H1 (cell line): ENCODE measurements at regions not wholly inside any gene's neighbourhood (a gene's known extent, or its start where the extent isn't known, plus 50 kb on each side); places are given as distances from the start of the nearest gene placed in this dataset.

Experiments
- CTCF ChIA-PET: fragments of 300-600 bp; sonication (Branson Sonifier 250); formaldehyde crosslinking; loops from one replicate; lab custom pipeline; 2021; ENCODE audit not compliant: partially characterized antibody; lab: Charles Lee
- POLR2A ChIA-PET: fragments of 300-600 bp; sonication (Branson Sonifier 250); formaldehyde crosslinking; loops from one replicate; lab custom pipeline; 2021; ENCODE audit warnings: inconsistent platforms; ENCODE audit not compliant: partially characterized antibody; lab: Charles Lee
- DNase-seq, 2 experiments: peaks; one replicate each; pipeline versions ENCODE4 v3.0.0 to v3.0.0-alpha.2; 2010 to 2022; ENCODE audit warnings: low spot score in 2 of 2, low read depth in 1 of 2, mixed read lengths in 1 of 2
- FAIRE-seq: peaks from 2 replicates; lab custom pipeline; 2011; peaks lifted over from hg19 to GRCh38; lab: Jason Lieb, UNC
- H2AFZ ChIP-seq: 2 replicates; pipeline ENCODE4 v1.8.1; 2012; ENCODE audit warnings: low read length, inconsistent platforms
- H2AK5ac ChIP-seq: 2 replicates; pipeline ENCODE4 v1.6.1; 2013; ENCODE audit warnings: low read depth, low read length
- H2BK120ac ChIP-seq: replicated peaks from 2 replicates; pipeline ENCODE3; 2013; ENCODE audit warnings: low read depth, low read length, inconsistent platforms
- H2BK12ac ChIP-seq: 2 replicates; pipeline ENCODE4 v1.6.1; 2013; ENCODE audit warnings: low read depth, low read length
- H2BK15ac ChIP-seq: 2 replicates; pipeline ENCODE4 v1.6.1; 2013; ENCODE audit warnings: low read length
- H2BK20ac ChIP-seq: 2 replicates; pipeline ENCODE4 v1.6.1; 2013; ENCODE audit warnings: low read length
- H2BK5ac ChIP-seq: 2 replicates; pipeline ENCODE4 v1.6.1; 2013; ENCODE audit warnings: low read depth, low read length
- H3K14ac ChIP-seq: 2 replicates; pipeline ENCODE4 v1.6.1; 2013; ENCODE audit warnings: inconsistent platforms; ENCODE audit not compliant: insufficient read length
- H3K18ac ChIP-seq: 2 replicates; pipeline ENCODE4 v1.6.1; 2013; ENCODE audit warnings: low read length; ENCODE audit errors: extremely low read depth
- H3K23ac ChIP-seq: 2 replicates; pipeline ENCODE4 v1.6.1; 2013; ENCODE audit warnings: inconsistent platforms; ENCODE audit not compliant: insufficient read length
- H3K23me2 ChIP-seq: 2 replicates; pipeline ENCODE4 v1.6.1; 2013; ENCODE audit warnings: low read depth, low read length
- H3K27ac ChIP-seq: 2 replicates; pipeline ENCODE4 v1.6.1; 2011; ENCODE audit warnings: low read depth, low read length, inconsistent platforms
- H3K27me3 ChIP-seq, 4 experiments: replicated peaks in 1 of 4; 1 replicate in 1 of 4; 2 replicates in 3 of 4; pipeline versions ENCODE4 v1.6.1 to v1.8.1; 2011 to 2013; ENCODE audit warnings: low read length in 3 of 4, mild to moderate bottlenecking in 3 of 4, inconsistent platforms in 2 of 4, mixed read lengths in 2 of 4, moderate library complexity in 1 of 4; ENCODE audit not compliant: control insufficient read depth in 3 of 4, insufficient read depth in 3 of 4; ENCODE audit errors: extremely low read depth in 1 of 4
- H3K36me3 ChIP-seq, 4 experiments: 2 replicates each; pipeline versions ENCODE4 v1.6.1 to v1.8.1; 2011 to 2013; ENCODE audit warnings: mild to moderate bottlenecking in 4 of 4, low read length in 3 of 4, moderate library complexity in 2 of 4, control low read depth in 1 of 4, inconsistent platforms in 1 of 4; ENCODE audit not compliant: insufficient read depth in 4 of 4, control insufficient read depth in 2 of 4
- H3K4ac ChIP-seq: replicated peaks from 2 replicates; pipeline ENCODE3; 2013; ENCODE audit warnings: low read length, low read depth, mixed read lengths, inconsistent platforms; ENCODE audit not compliant: insufficient read length
- H3K4me1 ChIP-seq, 4 experiments: replicated peaks in 1 of 4; 1 replicate in 1 of 4; 2 replicates in 3 of 4; pipeline versions ENCODE4 v1.6.1 to v1.8.1; 2011 to 2013; ENCODE audit warnings: low read length in 3 of 4, inconsistent platforms in 2 of 4, mixed read lengths in 1 of 4; ENCODE audit not compliant: insufficient read depth in 4 of 4, control insufficient read depth in 3 of 4
- H3K4me2 ChIP-seq, 2 experiments: 2 replicates each; pipeline versions ENCODE4 v1.6.1 to v1.8.1; 2011 to 2013; ENCODE audit warnings: low read depth in 2 of 2, low read length in 2 of 2, control low read depth in 1 of 2, inconsistent platforms in 1 of 2, mild to moderate bottlenecking in 1 of 2; ENCODE audit not compliant: insufficient read depth in 1 of 2
- H3K4me3 ChIP-seq, 4 experiments: fragments of 200-600, 300-600 bp in 1 of 4; sonication (generic), shearing (Covaris generic), sonication (Bioruptor Twin) in 1 of 4; 2 replicates each; pipeline versions ENCODE4 v1.5.1 to v1.8.1; 2011 to 2016; ENCODE audit warnings: low read length in 4 of 4, low read depth in 3 of 4, control low read depth in 2 of 4, inconsistent platforms in 2 of 4, mild to moderate bottlenecking in 2 of 4, mixed read lengths in 1 of 4, moderate library complexity in 1 of 4; ENCODE audit not compliant: insufficient read depth in 2 of 4; ENCODE audit errors: extremely low read depth in 1 of 4
- H3K56ac ChIP-seq: replicated peaks from 2 replicates; pipeline ENCODE3; 2013; ENCODE audit warnings: low read depth, mild to moderate bottlenecking, mixed read lengths, low read length, inconsistent platforms; ENCODE audit not compliant: insufficient read length
- H3K79me1 ChIP-seq: 2 replicates; pipeline ENCODE4 v1.6.1; 2013; ENCODE audit warnings: low read depth, low read length, control low read depth
- H3K79me2 ChIP-seq, 2 experiments: 2 replicates each; pipeline versions ENCODE4 v1.6.1 to v1.8.1; 2012 to 2013; ENCODE audit warnings: low read length in 2 of 2, mild to moderate bottlenecking in 2 of 2, inconsistent platforms in 1 of 2; ENCODE audit not compliant: insufficient read depth in 2 of 2, control insufficient read depth in 1 of 2
- H3K9ac ChIP-seq, 4 experiments: replicated peaks in 1 of 4; 1 replicate in 1 of 4; 2 replicates in 3 of 4; pipeline versions ENCODE4 v1.6.1 to v1.8.1; 2011 to 2013; ENCODE audit warnings: low read depth in 3 of 4, low read length in 3 of 4, control low read depth in 2 of 4, mild to moderate bottlenecking in 2 of 4, moderate library complexity in 2 of 4, inconsistent platforms in 1 of 4; ENCODE audit errors: extremely low read depth in 1 of 4
- H3K9me3 ChIP-seq, 2 experiments: 2 replicates each; pipeline versions ENCODE4 v1.6.1 to v1.8.1; 2012 to 2013; ENCODE audit warnings: mild to moderate bottlenecking in 2 of 2, moderate library complexity in 2 of 2, control low read depth in 1 of 2, inconsistent platforms in 1 of 2, low read depth in 1 of 2, low read length in 1 of 2, mixed read lengths in 1 of 2; ENCODE audit not compliant: insufficient read depth in 2 of 2
- H4K20me1 ChIP-seq, 2 experiments: replicated peaks in 1 of 2; 2 replicates each; pipeline versions ENCODE3 to v1.8.1; 2011 to 2013; ENCODE audit warnings: inconsistent platforms in 2 of 2, low read length in 2 of 2, mild to moderate bottlenecking in 1 of 2; ENCODE audit not compliant: insufficient read depth in 2 of 2, control insufficient read depth in 1 of 2
- H4K5ac ChIP-seq: 2 replicates; pipeline ENCODE4 v1.6.1; 2013; ENCODE audit warnings: low read length, low read depth, mixed read lengths, inconsistent platforms; ENCODE audit not compliant: insufficient read length
- H4K8ac ChIP-seq: 2 replicates; pipeline ENCODE4 v1.8.0; 2013; ENCODE audit warnings: mild to moderate bottlenecking, moderate library complexity, low read length, inconsistent platforms; ENCODE audit not compliant: insufficient read depth; ENCODE audit errors: extremely low read depth
- H4K91ac ChIP-seq: replicated peaks from 2 replicates; pipeline ENCODE3; 2013; ENCODE audit warnings: low read length, mixed read lengths, inconsistent platforms; ENCODE audit not compliant: insufficient read length
- KDM4A ChIP-seq: IDR thresholded peaks from one replicate; pipeline ENCODE4 v1.7.1; 2012; ENCODE audit warnings: low read depth, mild to moderate bottlenecking, moderate library complexity, low read length, inconsistent platforms; ENCODE audit not compliant: severe bottlenecking
- SIRT6 ChIP-seq: IDR thresholded peaks from one replicate; pipeline ENCODE4 v1.7.1; 2012; ENCODE audit warnings: low read length, inconsistent platforms
- TAF1 ChIP-seq: IDR thresholded peaks from 2 replicates; pipeline ENCODE4 v1.6.1; 2011; ENCODE audit warnings: mild to moderate bottlenecking, low read depth, low read length
- WGBS, 2 experiments: shearing (Covaris generic) in 1 of 2; methylation state at CpG; one replicate each; pipeline versions ENCODE4 v1.1.6 to v1.1.7; 2013 to 2015; ENCODE audit warnings: low lambda C conversion rate in 2 of 2, mixed read lengths in 2 of 2, inconsistent platforms in 1 of 2, low coverage in 1 of 2, missing lambda C conversion rate in 1 of 2; ENCODE audit not compliant: insufficient replicate concordance in 2 of 2, insufficient coverage in 1 of 2, insufficient read length in 1 of 2; ENCODE audit errors: extremely low coverage in 1 of 2, missing lambda C conversion rate in 1 of 2; 5-methylcytosine and 5-hydroxymethylcytosine counted together

DNA sequence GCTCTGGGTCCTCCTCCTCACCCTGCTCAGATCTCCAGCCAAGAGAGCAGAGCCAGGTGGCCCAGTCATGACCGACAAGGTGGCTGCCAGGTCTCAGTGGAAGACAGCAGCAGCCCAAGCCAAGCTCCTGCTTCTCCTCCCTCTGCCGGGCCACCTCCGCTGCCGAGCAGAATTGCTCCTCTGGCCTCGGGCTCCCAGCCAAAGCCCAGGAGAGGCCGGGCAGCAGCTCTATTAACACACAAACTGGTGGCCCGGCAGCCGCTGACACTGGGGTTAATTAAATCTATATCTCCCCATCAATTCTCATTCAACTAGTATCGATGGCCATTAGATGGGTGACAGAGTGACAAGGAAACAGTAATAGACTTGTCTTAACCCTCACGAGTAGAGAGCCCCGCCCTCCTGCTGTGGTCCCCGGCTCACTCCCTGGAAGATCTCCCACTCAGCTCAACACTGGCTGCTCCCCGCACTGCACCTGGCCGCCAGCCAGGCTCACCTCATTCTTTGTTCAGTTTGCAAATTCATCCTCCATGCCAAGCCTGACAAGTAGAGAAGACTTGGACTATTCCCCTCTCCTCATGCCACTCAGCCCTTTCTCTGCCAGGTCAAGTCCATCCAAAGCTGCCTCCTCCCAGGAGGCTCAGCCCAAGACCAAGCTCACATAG is 74.1 kb upstream of the UNC5B start:
- Histone ChIP-seq H3K79me2 (no peaks in the 10 kb centered on the region), H3K4ac (no peak overlapping the region), H3K27me3 (no peaks in the 10 kb centered on the region; a peak in 1 of 7 replicates), H4K8ac (no peak overlapping the region), H2BK20ac (no peak overlapping the region), H4K91ac (no peak overlapping the region), H2AK5ac (no peak overlapping the region), H3K36me3 (no peaks in the 10 kb centered on the region), H2BK120ac (no peak overlapping the region), H3K9me3 (no peaks in the 10 kb centered on the region), H3K79me1 (no peaks in the 10 kb centered on the region), H2AFZ (no peak overlapping the region), H3K27ac (no peak overlapping the region), H3K18ac (no peak overlapping the region), H4K5ac (no peak overlapping the region), H4K20me1 (no peaks in the 10 kb centered on the region), H3K4me2 (no peak overlapping the region), H3K23me2 (no peaks in the 10 kb centered on the region), H2BK5ac (no peak overlapping the region), H3K9ac (no peak overlapping the region), H3K4me1 (peaks cover 2 to 11% (median 6%) of the 10 kb centered on the region in 4 experiments), H3K4me3 (no peak overlapping the region), H3K14ac (no peak overlapping the region), H2BK15ac (no peak overlapping the region), H3K23ac (no peak overlapping the region), H2BK12ac (no peak overlapping the region), H3K56ac (no peak overlapping the region)
- no peak for DNase-seq
- 93% methylated on average over 11 of the region's 14 CpGs; no CpG with 5 or more reads in 1 of the 2 experiments for WGBS, 2 experiments
- no peak for TF ChIP-seq KDM4A
- no peak for TF ChIP-seq SIRT6
- TF ChIP-seq TAF1: no peak
- ChIA-PET CTCF (interaction anchor here (0.6 to 1.4 kb wide), 4 partner anchors 9 to 1028 kb away, joined by 3 to 5 read pairs (median 3); no protein-coding TSS in a partner anchor), POLR2A (no interaction called here)
- FAIRE-seq: no peak
